HUES64 (cell line): ENCODE measurements at regions not wholly inside any gene's neighbourhood (a gene's known extent, or its start where the extent isn't known, plus 50 kb on each side); places are given as distances from the start of the nearest gene placed in this dataset.

Experiments
- H3K27ac ChIP-seq: 2 replicates; pipeline ENCODE4 v1.7.0; 2013; ENCODE audit warnings: low read depth, low read length, inconsistent platforms
- H3K27me3 ChIP-seq: 2 replicates; pipeline ENCODE4 v1.6.1; 2013; ENCODE audit warnings: mild to moderate bottlenecking, low read length; ENCODE audit not compliant: insufficient read depth
- H3K36me3 ChIP-seq: 2 replicates; pipeline ENCODE4 v1.6.1; 2013; ENCODE audit warnings: mild to moderate bottlenecking, low read length; ENCODE audit not compliant: insufficient read depth
- H3K4me1 ChIP-seq: 2 replicates; pipeline ENCODE4 v1.6.1; 2013; ENCODE audit warnings: mild to moderate bottlenecking, low read length, moderate library complexity; ENCODE audit not compliant: insufficient read depth
- H3K4me3 ChIP-seq: 2 replicates; pipeline ENCODE4 v1.5.1; 2013; ENCODE audit warnings: mild to moderate bottlenecking, low read length, moderate library complexity
- H3K9ac ChIP-seq: 2 replicates; pipeline ENCODE4 v1.6.1; 2013; ENCODE audit warnings: mild to moderate bottlenecking, low read depth, low read length
- H3K9me3 ChIP-seq: 2 replicates; pipeline ENCODE4 v1.6.1; 2013; ENCODE audit warnings: low read depth, low read length; ENCODE audit not compliant: insufficient read depth
- WGBS: fragments of 150-250, 120-280 bp; methylation state at CpG from one replicate; pipeline ENCODE4 v1.1.7; 2013; ENCODE audit warnings: missing lambda C conversion rate; 5-methylcytosine and 5-hydroxymethylcytosine counted together

DNA sequence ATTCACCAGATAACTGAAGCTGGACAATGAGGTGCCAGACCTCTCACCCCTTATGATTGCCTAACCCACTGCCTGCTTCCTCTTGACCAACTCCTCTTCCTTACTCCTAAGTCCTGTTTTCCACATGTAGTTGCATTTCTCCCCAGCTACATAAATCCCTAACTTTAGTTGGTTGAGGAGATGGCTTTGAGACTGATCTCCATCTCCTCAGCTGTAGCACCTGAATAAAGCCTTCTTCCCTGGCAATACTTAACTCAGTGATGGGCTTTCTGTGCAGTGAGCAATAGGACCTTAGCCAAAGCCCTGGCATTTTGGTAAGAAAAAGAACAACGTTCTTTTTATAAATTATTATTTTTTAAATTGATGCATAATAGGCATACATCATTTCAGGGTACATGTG is 691.1 kb downstream of the MATN1 start:
- no CpG with 5 or more reads among the region's 1 CpG for WGBS
- no peak overlapping the region for H3K9ac ChIP-seq
- H3K36me3 ChIP-seq: no peaks in the 10 kb centered on the region
- H3K27ac ChIP-seq: no peak overlapping the region
- H3K4me1 ChIP-seq: no peaks in the 10 kb centered on the region; the same call in 1 of the 2 replicates
- no peak overlapping the region for H3K4me3 ChIP-seq
- no peaks in the 10 kb centered on the region for H3K27me3 ChIP-seq
- peaks cover 19% of the 10 kb centered on the region for H3K9me3 ChIP-seq

GRCh38 chr1:30029677-30030076 is 693.7 kb downstream of the MATN1 start:
- Histone ChIP-seq H3K27ac (no peak overlapping the region), H3K4me1 (no peaks in the 10 kb centered on the region), H3K4me3 (no peak overlapping the region), H3K9me3 (peaks cover 19% of the 10 kb centered on the region), H3K36me3 (no peaks in the 10 kb centered on the region), H3K27me3 (no peaks in the 10 kb centered on the region), H3K9ac (no peak overlapping the region)
- 95% methylated on average over 1 of the region's 1 CpG for whole genome bisulfite sequencing

- no peaks in the 10 kb centered on the region for H3K36me3 ChIP-seq
- H3K9me3 ChIP-seq: peaks cover 19% of the 10 kb centered on the region
- WGBS: 86% methylated on average over 3 of the region's 3 CpGs
- H3K27me3 ChIP-seq: no peaks in the 10 kb centered on the region
- H3K27ac ChIP-seq: no peak overlapping the region
- no peak overlapping the region for H3K4me3 ChIP-seq
- no peaks in the 10 kb centered on the region for H3K4me1 ChIP-seq
- no peak overlapping the region for H3K9ac ChIP-seq
These were observed 694.4 kb downstream of the MATN1 start for GRCh38 chr1:30028939-30029338.

- Histone ChIP-seq H3K9me3 (peaks cover 19% of the 10 kb centered on the region), H3K4me3 (no peak overlapping the region), H3K9ac (no peak overlapping the region), H3K4me1 (no peaks in the 10 kb centered on the region), H3K36me3 (no peaks in the 10 kb centered on the region), H3K27me3 (no peaks in the 10 kb centered on the region), H3K27ac (no peak overlapping the region)
- WGBS: 86% methylated on average over 2 of the region's 2 CpGs
These were observed 695.1 kb downstream of the MATN1 start for GRCh38 chr1:30028283-30028682.

GRCh38 chr1:30027247-30027646 is 696.1 kb downstream of the MATN1 start:
- 98% methylated on average over 2 of the region's 2 CpGs for WGBS
- H3K36me3 ChIP-seq: no peaks in the 10 kb centered on the region
- no peaks in the 10 kb centered on the region for H3K27me3 ChIP-seq
- H3K27ac ChIP-seq: no peak overlapping the region
- H3K9me3 ChIP-seq: peaks cover 10% of the 10 kb centered on the region
- H3K9ac ChIP-seq: no peak overlapping the region
- no peaks in the 10 kb centered on the region for H3K4me1 ChIP-seq
- no peak overlapping the region for H3K4me3 ChIP-seq

DNA sequence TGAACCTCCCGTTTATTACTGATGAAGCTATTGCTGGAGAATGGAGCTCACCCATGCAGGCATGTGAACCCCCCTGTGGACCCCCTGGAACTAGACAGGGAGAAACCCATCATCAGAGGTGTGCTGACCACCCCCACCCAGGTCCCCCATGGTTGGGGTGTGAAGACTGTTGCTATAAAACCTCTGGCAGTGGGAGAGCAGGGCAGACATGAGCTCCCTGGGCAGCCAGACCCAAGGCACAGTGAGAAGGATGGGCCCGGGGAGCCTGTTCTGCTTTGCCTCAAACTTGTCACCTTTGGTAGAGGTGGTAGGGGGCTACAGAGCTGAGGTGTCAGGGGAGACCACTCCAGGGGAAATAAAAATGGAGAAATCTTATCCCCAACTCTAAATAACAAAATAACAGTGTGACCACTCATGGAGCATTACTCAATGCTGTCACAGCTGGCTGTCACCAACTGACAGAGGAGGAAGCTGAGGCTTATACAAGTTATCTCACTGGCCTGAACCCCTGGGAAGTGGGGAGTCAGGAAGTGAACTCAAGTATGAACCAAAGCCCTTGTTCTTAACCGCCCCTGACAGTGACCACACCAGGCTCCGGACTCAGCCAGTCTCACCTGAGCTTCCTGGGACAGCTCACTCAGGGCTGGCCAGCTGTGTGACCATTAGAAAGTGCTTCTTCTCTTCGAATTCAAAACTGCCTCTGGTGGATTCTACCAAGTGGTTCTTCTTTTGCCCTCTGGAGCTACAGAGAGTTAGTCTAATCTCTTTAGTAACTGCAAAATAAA is 698.8 kb downstream of the MATN1 start:
- no peaks in the 10 kb centered on the region for H3K36me3 ChIP-seq
- H3K9me3 ChIP-seq: peaks cover under 1% of the 10 kb centered on the region; the same call in 1 of the 2 replicates
- 84% methylated on average over 5 of the region's 5 CpGs for WGBS
- no peaks in the 10 kb centered on the region for H3K4me1 ChIP-seq
- no peak overlapping the region for H3K9ac ChIP-seq
- H3K4me3 ChIP-seq: no peak overlapping the region
- no peak overlapping the region for H3K27ac ChIP-seq
- H3K27me3 ChIP-seq: no peaks in the 10 kb centered on the region

DNA sequence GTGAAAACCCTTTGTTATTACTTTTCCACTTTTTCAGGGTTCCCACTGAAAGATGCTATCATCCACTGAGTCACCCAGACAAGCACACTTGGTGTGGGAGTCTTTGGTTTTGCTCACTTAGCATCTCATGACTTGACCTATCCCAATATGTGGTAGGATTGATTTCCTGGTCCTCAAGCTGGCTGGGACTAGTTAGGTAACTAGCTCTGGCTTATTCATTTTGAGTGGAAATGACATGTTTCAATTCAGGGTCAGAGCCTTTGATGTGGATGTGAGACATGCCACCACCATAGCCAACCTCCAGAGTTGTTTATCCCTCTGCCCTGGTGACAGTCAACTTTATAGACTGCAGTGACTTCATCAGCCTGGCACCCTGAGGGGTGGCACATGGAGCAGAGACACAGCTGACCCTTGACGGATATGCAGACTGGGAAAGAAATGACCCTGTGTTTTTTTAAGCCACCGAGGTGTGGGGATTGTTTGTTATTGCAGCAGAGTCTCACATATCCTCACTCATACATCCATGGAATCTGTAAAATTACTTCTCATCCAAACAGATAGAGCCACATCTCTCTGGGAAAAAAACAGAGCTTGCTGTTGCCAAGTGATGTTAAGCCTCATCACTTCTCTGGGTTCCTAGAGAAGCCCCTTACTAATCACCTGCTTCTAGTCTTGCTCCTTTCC is 699.9 kb downstream of the MATN1 start:
- Histone ChIP-seq H3K27me3 (no peaks in the 10 kb centered on the region), H3K27ac (no peak overlapping the region), H3K36me3 (no peaks in the 10 kb centered on the region), H3K9me3 (peaks cover 7% of the 10 kb centered on the region; the same call in 1 of the 2 replicates), H3K4me3 (no peak overlapping the region), H3K4me1 (no peaks in the 10 kb centered on the region), H3K9ac (no peak overlapping the region)
- 86% methylated on average over 1 of the region's 2 CpGs for WGBS

- no peak overlapping the region for H3K4me3 ChIP-seq
- no peaks in the 10 kb centered on the region for H3K27me3 ChIP-seq
- H3K36me3 ChIP-seq: no peaks in the 10 kb centered on the region
- H3K4me1 ChIP-seq: no peaks in the 10 kb centered on the region
- no peak overlapping the region for H3K27ac ChIP-seq
- peaks cover 12% of the 10 kb centered on the region; the same call in 1 of the 2 replicates for H3K9me3 ChIP-seq
- WGBS: 62% methylated on average over 2 of the region's 2 CpGs
- H3K9ac ChIP-seq: no peak overlapping the region
These were observed 709.4 kb downstream of the MATN1 start for GRCh38 chr1:30014031-30014430.

GRCh38 chr1:30012455-30013440 is 710.6 kb downstream of the MATN1 start:
- Histone ChIP-seq H3K9me3 (peaks cover 3% of the 10 kb centered on the region; the same call in 1 of the 2 replicates), H3K27me3 (no peaks in the 10 kb centered on the region), H3K9ac (no peak overlapping the region), H3K4me1 (no peaks in the 10 kb centered on the region), H3K27ac (no peak overlapping the region), H3K36me3 (no peaks in the 10 kb centered on the region), H3K4me3 (no peak overlapping the region)
- WGBS: 90% methylated on average over 7 of the region's 7 CpGs

DNA sequence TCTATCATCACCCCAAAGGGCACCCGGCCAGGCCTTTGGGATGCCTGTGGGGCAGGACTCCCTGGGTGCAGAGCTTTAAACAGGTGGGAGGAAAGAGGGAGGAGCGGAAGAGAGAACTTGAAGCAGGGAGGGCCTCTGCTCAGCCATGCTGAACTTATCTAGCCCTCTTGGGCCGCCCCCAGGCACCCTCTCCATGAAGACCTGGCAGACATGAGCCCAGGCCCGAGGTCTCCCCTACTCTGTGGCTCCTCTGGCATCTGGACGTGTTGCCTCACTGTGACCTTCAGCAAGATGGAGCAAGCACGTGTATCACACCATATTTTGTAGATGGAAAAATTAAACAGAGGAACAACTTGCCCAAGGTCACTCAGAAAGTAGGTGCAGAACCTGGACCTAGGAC is 711.4 kb downstream of the MATN1 start:
- no peaks in the 10 kb centered on the region for H3K27me3 ChIP-seq
- H3K36me3 ChIP-seq: no peaks in the 10 kb centered on the region
- no peak overlapping the region for H3K27ac ChIP-seq
- WGBS: 89% methylated on average over 6 of the region's 6 CpGs
- H3K9me3 ChIP-seq: no peaks in the 10 kb centered on the region
- no peak overlapping the region for H3K4me3 ChIP-seq
- H3K4me1 ChIP-seq: no peaks in the 10 kb centered on the region
- no peak overlapping the region for H3K9ac ChIP-seq
